GM23338 (cell line): ENCODE measurements at regions not wholly inside any gene's neighbourhood (a gene's known extent, or its start where the extent isn't known, plus 50 kb on each side); places are given as distances from the start of the nearest gene placed in this dataset.

ENCODE experiments used
- ATAC-seq: fragments of 200-7000 bp; cut with Tn5 transposase; 3 replicates; pipeline ENCODE4 v1.9.1; 2020
- DNase-seq: peaks from one replicate; pipeline ENCODE4 v3.0.0-alpha.2; 2015; ENCODE audit warnings: low spot score
- H2AFZ ChIP-seq: fragments of 200-600 bp; sonication (generic); 2 replicates; pipeline ENCODE4 v1.8.0; 2016; ENCODE audit warnings: antibody characterized with exemption, mild to moderate bottlenecking, moderate library complexity
- H3F3A ChIP-seq: fragments of 200-600 bp; sonication (generic); replicated peaks from 2 replicates; pipeline ENCODE4 v1.8.0; 2017; ENCODE audit warnings: antibody characterized with exemption, mixed run types, low read depth
- H3K27ac ChIP-seq: fragments of 200-600 bp; sonication (generic); 2 replicates; pipeline ENCODE4 v1.6.1; 2016; ENCODE audit warnings: low read depth
- H3K27me3 ChIP-seq: fragments of 200-600 bp; sonication (generic); 2 replicates; pipeline ENCODE4 v1.8.0; 2016; ENCODE audit warnings: mild to moderate bottlenecking, mixed run types, moderate library complexity; ENCODE audit not compliant: insufficient read depth
- H3K36me3 ChIP-seq: fragments of 200-600 bp; sonication (generic); 2 replicates; pipeline ENCODE4 v1.8.0; 2016; ENCODE audit warnings: mild to moderate bottlenecking; ENCODE audit not compliant: insufficient read depth
- H3K4me1 ChIP-seq: fragments of 200-600 bp; sonication (generic); 2 replicates; pipeline ENCODE4 v1.8.0; 2016; ENCODE audit warnings: mild to moderate bottlenecking, moderate library complexity; ENCODE audit not compliant: insufficient read depth
- H3K4me2 ChIP-seq: fragments of 200-600 bp; sonication (generic); 2 replicates; pipeline ENCODE4 v1.7.1; 2017; ENCODE audit warnings: mixed run types
- H3K4me3 ChIP-seq: fragments of 200-600 bp; sonication (generic); 2 replicates; pipeline ENCODE4 v1.6.1; 2016; ENCODE audit warnings: mixed run types
- H3K79me2 ChIP-seq: fragments of 200-600 bp; sonication (generic); replicated peaks from 2 replicates; pipeline ENCODE4 v1.8.0; 2017; ENCODE audit warnings: mild to moderate bottlenecking; ENCODE audit not compliant: insufficient read depth
- H3K9me2 ChIP-seq: fragments of 200-600 bp; sonication (generic); 2 replicates; pipeline ENCODE4 v1.8.0; 2017; ENCODE audit not compliant: insufficient read depth
- H4K20me1 ChIP-seq: fragments of 200-600 bp; sonication (generic); replicated peaks from 2 replicates; pipeline ENCODE4 v1.8.0; 2017; ENCODE audit warnings: mild to moderate bottlenecking; ENCODE audit not compliant: insufficient read depth
- H3K27ac Mint-ChIP-seq: 2 replicates; pipeline ENCODE4 v1.8.0; 2020; ENCODE audit warnings: inconsistent platforms, mild to moderate bottlenecking, moderate library complexity, mixed read lengths
- H3K27me3 Mint-ChIP-seq: 3 replicates; pipeline ENCODE4 v1.8.0; 2022; ENCODE audit warnings: low read depth, mild to moderate bottlenecking, moderate library complexity, mixed read lengths, inconsistent platforms; ENCODE audit not compliant: insufficient read depth, poor library complexity
- H3K36me3 Mint-ChIP-seq: 3 replicates; pipeline ENCODE4 v1.8.0; 2021; ENCODE audit warnings: low read depth, mild to moderate bottlenecking, inconsistent platforms, moderate library complexity, mixed read lengths
- H3K4me1 Mint-ChIP-seq: 3 replicates; pipeline ENCODE4 v1.8.0; 2020; ENCODE audit warnings: mild to moderate bottlenecking, inconsistent platforms, mixed read lengths
- H3K4me3 Mint-ChIP-seq: 3 replicates; pipeline ENCODE4 v1.8.0; 2021; ENCODE audit warnings: moderate library complexity, mild to moderate bottlenecking, inconsistent platforms, mixed read lengths
- H3K9me3 Mint-ChIP-seq: 3 replicates; pipeline ENCODE4 v1.8.0; 2020; ENCODE audit warnings: moderate library complexity, mild to moderate bottlenecking, inconsistent platforms, mixed read lengths
- CTCF ChIP-seq, 2 experiments: fragments of 200-600 bp in 1 of 2; sonication (generic) in 1 of 2; conservative IDR thresholded peaks; 2 replicates each; pipeline versions ENCODE4 v1.5.1 to v1.6.1; 2016 to 2017; ENCODE audit warnings: antibody characterized with exemption in 2 of 2, low read depth in 2 of 2, mild to moderate bottlenecking in 2 of 2, moderate library complexity in 1 of 2
- ETS1 ChIP-seq: IDR thresholded peaks from 2 replicates; pipeline ENCODE4 v1.6.1; 2016; ENCODE audit warnings: antibody characterized with exemption
- EZH2 ChIP-seq: fragments of 200-600 bp; sonication (generic); IDR thresholded peaks from one replicate; pipeline ENCODE4 v1.8.0; 2017; ENCODE audit warnings: antibody characterized with exemption, mild to moderate bottlenecking, low read depth; ENCODE audit not compliant: unreplicated experiment
- EZH2phosphoT487 ChIP-seq: fragments of 200-600 bp; sonication (generic); IDR thresholded peaks from one replicate; pipeline ENCODE4 v1.8.1; 2018; ENCODE audit warnings: antibody characterized with exemption; ENCODE audit not compliant: unreplicated experiment
- NANOG ChIP-seq: IDR thresholded peaks from 2 replicates; pipeline ENCODE4 v1.6.1; 2016; ENCODE audit warnings: antibody characterized with exemption, borderline replicate concordance
- REST ChIP-seq: IDR thresholded peaks from one replicate; pipeline ENCODE4 v1.6.1; 2018; ENCODE audit warnings: antibody characterized with exemption; ENCODE audit not compliant: unreplicated experiment
- ZNF114 ChIP-seq: fragments of 250-450 bp; sonication (Bioruptor Pico); IDR thresholded peaks from 2 replicates; pipeline ENCODE4 v1.5.0; 2020; ENCODE audit warnings: mild to moderate bottlenecking, moderate library complexity
- ZNF331 ChIP-seq: fragments of 250-450 bp; sonication (Bioruptor Pico); IDR thresholded peaks from 2 replicates; pipeline ENCODE4 v1.5.0; 2020; ENCODE audit warnings: low read depth, mild to moderate bottlenecking, moderate library complexity
- ZNF462 ChIP-seq: fragments of 250-450 bp; sonication (Bioruptor Pico); IDR thresholded peaks from 2 replicates; pipeline ENCODE4 v1.5.0; 2020; ENCODE audit warnings: mild to moderate bottlenecking, moderate library complexity

- Mint-ChIP-seq H3K4me3 (no peak overlapping the region), H3K36me3 (peaks cover 3% of the 10 kb centered on the region; the same call in 2 of the 3 replicates), H3K4me1 (peaks cover 28% of the 10 kb centered on the region), H3K27ac (no peak overlapping the region), H3K27me3 (no peaks in the 10 kb centered on the region), H3K9me3 (no peaks in the 10 kb centered on the region; the same call in 2 of the 3 replicates)
- DNase-seq (no peak), ATAC-seq (no peak)
- Histone ChIP-seq H4K20me1 (no peaks in the 10 kb centered on the region), H3F3A (no peaks in the 10 kb centered on the region), H2AFZ (no peak overlapping the region), H3K27me3 (no peaks in the 10 kb centered on the region), H3K4me3 (no peak overlapping the region), H3K36me3 (no peaks in the 10 kb centered on the region), H3K79me2 (no peaks in the 10 kb centered on the region), H3K4me1 (peaks cover 34% of the 10 kb centered on the region), H3K27ac (no peak overlapping the region), H3K4me2 (no peak overlapping the region), H3K9me2 (peaks cover 15% of the 10 kb centered on the region)
- no peak for TF ChIP-seq ZNF331 (CRISPR knock-in tag)
- no peak for TF ChIP-seq ZNF114 (CRISPR knock-in tag)
- no peak for TF ChIP-seq EZH2
- no peak for TF ChIP-seq NANOG
- no peak for TF ChIP-seq REST
- no peak for TF ChIP-seq ZNF462 (CRISPR knock-in tag)
- no peak for TF ChIP-seq CTCF (conservative IDR thresholded peaks at IDR 0.05; ENCODE audit: low read depth in 2 of 2)
- no peak for TF ChIP-seq EZH2phosphoT487
- TF ChIP-seq ETS1 = no peak
These were observed 154.8 kb downstream of the TMX3 start for GRCh38 chr18:68560128-68560527.
